ENCODE measurements at regions not wholly inside any gene's neighbourhood (a gene's known extent, or its start where the extent isn't known, plus 50 kb on each side); places are given as distances from the start of the nearest gene placed in this dataset.

DNA sequence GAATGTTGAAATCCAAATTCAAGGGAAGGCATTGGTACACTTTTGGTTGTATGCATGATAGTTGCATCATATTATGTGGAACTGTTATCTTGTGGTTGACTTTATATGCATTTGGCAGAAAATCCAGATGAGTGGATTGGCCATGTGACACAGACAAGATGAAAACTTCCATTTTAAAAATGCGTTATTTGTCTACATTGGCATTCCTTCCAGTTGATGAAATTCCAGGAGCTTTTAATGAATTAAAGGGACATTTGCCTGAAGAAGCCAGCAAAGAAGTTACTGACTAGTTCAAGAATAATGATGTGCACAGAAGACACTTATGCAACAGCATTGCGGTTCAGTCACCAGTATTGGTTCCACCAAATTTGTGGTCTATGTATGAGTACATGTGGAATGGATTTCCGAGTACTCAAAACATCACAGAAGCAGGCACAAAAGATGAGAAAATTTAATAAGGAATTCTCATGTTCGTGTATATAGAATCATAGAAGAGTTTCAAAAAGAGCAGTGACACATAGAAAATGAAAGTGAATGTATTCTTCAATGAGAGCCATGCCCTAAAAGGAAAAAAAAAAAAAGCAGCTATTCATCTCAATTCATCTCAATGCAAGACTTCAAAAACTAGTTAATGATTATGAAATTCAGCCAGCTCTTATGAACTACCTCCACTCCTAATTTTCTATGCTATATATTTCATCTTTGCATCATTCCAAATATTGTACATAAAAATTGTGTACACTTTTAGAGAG is 232.1 kb downstream of the RBM43 start:
- no CpG with 5 or more reads among the region's 4 CpGs for WGBS (ENCODE audit: extremely low coverage, insufficient read length, low lambda C conversion rate)
- no peaks in the 10 kb centered on the region for H3K9me3 ChIP-seq (ENCODE audit: control insufficient read depth, low read depth, low read length)
- no peaks in the 10 kb centered on the region for H3K79me2 ChIP-seq (ENCODE audit: insufficient read depth, low read length)
- DNase-seq: no peak
- no peak overlapping the region for H2BK120ac ChIP-seq (ENCODE audit: low read depth, low read length, poor library complexity, severe bottlenecking)
- no peak overlapping the region for H2BK15ac ChIP-seq (ENCODE audit: low read depth, low read length)
- H2BK12ac ChIP-seq (ENCODE audit: insufficient read length, low read depth, low read length): no peak overlapping the region
- H4K20me1 ChIP-seq (ENCODE audit: control insufficient read depth, insufficient read depth, insufficient read length): no peaks in the 10 kb centered on the region
- no peaks in the 10 kb centered on the region for H3K36me3 Mint-ChIP-seq (ENCODE audit: insufficient read depth in 1 of 3, low read depth in 3 of 3)
- H4K5ac ChIP-seq (ENCODE audit: insufficient read length, low read depth, low read length): no peak overlapping the region
- H3K79me1 ChIP-seq (ENCODE audit: insufficient read depth, low read depth, low read length, poor library complexity, severe bottlenecking): no peaks in the 10 kb centered on the region
- no peaks in the 10 kb centered on the region for H3K4me1 ChIP-seq (ENCODE audit: insufficient read depth, low read length)
- TF ChIP-seq, protein P1, sequence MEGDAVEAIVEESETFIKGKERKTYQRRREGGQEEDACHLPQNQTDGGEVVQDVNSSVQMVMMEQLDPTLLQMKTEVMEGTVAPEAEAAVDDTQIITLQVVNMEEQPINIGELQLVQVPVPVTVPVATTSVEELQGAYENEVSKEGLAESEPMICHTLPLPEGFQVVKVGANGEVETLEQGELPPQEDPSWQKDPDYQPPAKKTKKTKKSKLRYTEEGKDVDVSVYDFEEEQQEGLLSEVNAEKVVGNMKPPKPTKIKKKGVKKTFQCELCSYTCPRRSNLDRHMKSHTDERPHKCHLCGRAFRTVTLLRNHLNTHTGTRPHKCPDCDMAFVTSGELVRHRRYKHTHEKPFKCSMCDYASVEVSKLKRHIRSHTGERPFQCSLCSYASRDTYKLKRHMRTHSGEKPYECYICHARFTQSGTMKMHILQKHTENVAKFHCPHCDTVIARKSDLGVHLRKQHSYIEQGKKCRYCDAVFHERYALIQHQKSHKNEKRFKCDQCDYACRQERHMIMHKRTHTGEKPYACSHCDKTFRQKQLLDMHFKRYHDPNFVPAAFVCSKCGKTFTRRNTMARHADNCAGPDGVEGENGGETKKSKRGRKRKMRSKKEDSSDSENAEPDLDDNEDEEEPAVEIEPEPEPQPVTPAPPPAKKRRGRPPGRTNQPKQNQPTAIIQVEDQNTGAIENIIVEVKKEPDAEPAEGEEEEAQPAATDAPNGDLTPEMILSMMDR (conservative IDR thresholded peaks at IDR 0.05): no peak
- H3K9ac ChIP-seq (ENCODE audit: extremely low read depth, insufficient read length, low read length): no peak overlapping the region
- H3K18ac ChIP-seq (ENCODE audit: insufficient read length, low read depth, low read length): no peak overlapping the region
- H3K27ac Mint-ChIP-seq: no peak overlapping the region
- H3K23ac ChIP-seq (ENCODE audit: insufficient read length, low read depth, low read length): no peak overlapping the region
- no peak overlapping the region for H3K4me2 ChIP-seq (ENCODE audit: insufficient read depth, insufficient read length, low read length)
- no peak overlapping the region for H3K4ac ChIP-seq (ENCODE audit: low read depth, low read length)
- no peak overlapping the region for H4K8ac ChIP-seq (replicated peaks; ENCODE audit: insufficient read length, low read depth, low read length)
- H2BK5ac ChIP-seq (ENCODE audit: insufficient read length, low read length): no peak overlapping the region
- H3K56ac ChIP-seq (ENCODE audit: insufficient read length, low read depth, low read length): no peak overlapping the region
- no peak overlapping the region for H2AFZ ChIP-seq (ENCODE audit: low read length)
- no peaks in the 10 kb centered on the region for H3K27me3 ChIP-seq (ENCODE audit: insufficient read depth, low read length)
- H3K4me1 Mint-ChIP-seq: no peaks in the 10 kb centered on the region
- H3T11ph ChIP-seq (ENCODE audit: low read length): no peak overlapping the region
- no peak overlapping the region for H2BK20ac ChIP-seq (ENCODE audit: low read depth, low read length, poor library complexity, severe bottlenecking)
- H3K14ac ChIP-seq (ENCODE audit: insufficient read depth, low read length): no peak overlapping the region
- no peaks in the 10 kb centered on the region for H3K23me2 ChIP-seq (ENCODE audit: insufficient read length, low read depth, low read length, poor library complexity, severe bottlenecking)
- no peak overlapping the region for H3K27ac ChIP-seq (ENCODE audit: insufficient read length, low read depth, low read length)
- no peak overlapping the region for H2AK5ac ChIP-seq (ENCODE audit: insufficient read length, low read length)
- H3K27me3 Mint-ChIP-seq (ENCODE audit: low read depth): no peaks in the 10 kb centered on the region
- no peaks in the 10 kb centered on the region for H3K9me3 Mint-ChIP-seq
- H4K91ac ChIP-seq (ENCODE audit: insufficient read length, low read depth, low read length): no peak overlapping the region
- no peak overlapping the region for H3K4me3 Mint-ChIP-seq

All from H9 (cell line).